H9 (cell line): ENCODE measurements at regions not wholly inside any gene's neighbourhood (a gene's known extent, or its start where the extent isn't known, plus 50 kb on each side); places are given as distances from the start of the nearest gene placed in this dataset.

Experiments used
- DNase-seq: peaks from one replicate; pipeline ENCODE4 v3.0.0-alpha.2; 2017
- H2AFZ ChIP-seq: one replicate; pipeline ENCODE4 v1.6.1; 2013; ENCODE audit warnings: mild to moderate bottlenecking, low read length, control low read depth, moderate library complexity
- H2AK5ac ChIP-seq: 2 replicates; pipeline ENCODE4 v1.6.1; 2013; ENCODE audit warnings: low read length, control low read depth, mixed read lengths; ENCODE audit not compliant: insufficient read length
- H2BK120ac ChIP-seq: one replicate; pipeline ENCODE4 v1.6.1; 2013; ENCODE audit warnings: low read depth, mild to moderate bottlenecking, low read length, control low read depth, inconsistent platforms; ENCODE audit not compliant: poor library complexity, severe bottlenecking
- H2BK12ac ChIP-seq: 2 replicates; pipeline ENCODE4 v1.6.1; 2013; ENCODE audit warnings: low read length, control low read depth, mixed read lengths, low read depth; ENCODE audit not compliant: insufficient read length
- H2BK15ac ChIP-seq: 2 replicates; pipeline ENCODE4 v1.6.1; 2013; ENCODE audit warnings: low read depth, low read length, control low read depth
- H2BK20ac ChIP-seq: one replicate; pipeline ENCODE4 v1.6.1; 2013; ENCODE audit warnings: low read depth, mild to moderate bottlenecking, low read length, control low read depth, inconsistent platforms; ENCODE audit not compliant: poor library complexity, severe bottlenecking
- H2BK5ac ChIP-seq: 2 replicates; pipeline ENCODE4 v1.6.1; 2013; ENCODE audit warnings: low read length, control low read depth, mixed read lengths; ENCODE audit not compliant: insufficient read length
- H3K14ac ChIP-seq: 2 replicates; pipeline ENCODE4 v1.6.1; 2013; ENCODE audit warnings: low read length, control low read depth; ENCODE audit not compliant: insufficient read depth
- H3K18ac ChIP-seq: 2 replicates; pipeline ENCODE4 v1.6.1; 2013; ENCODE audit warnings: low read depth, mild to moderate bottlenecking, mixed read lengths, low read length, control low read depth; ENCODE audit not compliant: insufficient read length
- H3K23ac ChIP-seq: 2 replicates; pipeline ENCODE4 v1.6.1; 2013; ENCODE audit warnings: low read length, control low read depth, mixed read lengths, low read depth; ENCODE audit not compliant: insufficient read length
- H3K23me2 ChIP-seq: 2 replicates; pipeline ENCODE4 v1.6.1; 2013; ENCODE audit warnings: low read depth, mild to moderate bottlenecking, mixed read lengths, low read length, control low read depth; ENCODE audit not compliant: insufficient read length, poor library complexity, severe bottlenecking
- H3K27ac ChIP-seq: 2 replicates; pipeline ENCODE4 v1.5.1; 2013; ENCODE audit warnings: low read length, control low read depth, mixed read lengths, low read depth; ENCODE audit not compliant: insufficient read length
- H3K27me3 ChIP-seq: 2 replicates; pipeline ENCODE4 v1.6.1; 2013; ENCODE audit warnings: low read length, control low read depth, inconsistent platforms; ENCODE audit not compliant: insufficient read depth
- H3K4ac ChIP-seq: 2 replicates; pipeline ENCODE4 v1.6.1; 2013; ENCODE audit warnings: low read depth, mild to moderate bottlenecking, control low read depth, inconsistent platforms, low read length, moderate library complexity
- H3K4me1 ChIP-seq: 2 replicates; pipeline ENCODE4 v1.6.1; 2013; ENCODE audit warnings: low read length, control low read depth, inconsistent platforms; ENCODE audit not compliant: insufficient read depth
- H3K4me2 ChIP-seq: 2 replicates; pipeline ENCODE4 v1.6.1; 2013; ENCODE audit warnings: low read length, control low read depth, mixed read lengths; ENCODE audit not compliant: insufficient read length, insufficient read depth
- H3K56ac ChIP-seq: 2 replicates; pipeline ENCODE4 v1.6.1; 2013; ENCODE audit warnings: low read depth, mild to moderate bottlenecking, mixed read lengths, low read length, control low read depth; ENCODE audit not compliant: insufficient read length
- H3K79me1 ChIP-seq: 2 replicates; pipeline ENCODE4 v1.6.1; 2013; ENCODE audit warnings: low read depth, mild to moderate bottlenecking, moderate library complexity, low read length, control low read depth, inconsistent platforms; ENCODE audit not compliant: insufficient read depth, poor library complexity, severe bottlenecking
- H3K79me2 ChIP-seq: 2 replicates; pipeline ENCODE4 v1.6.1; 2013; ENCODE audit warnings: low read length, control low read depth, inconsistent platforms; ENCODE audit not compliant: insufficient read depth
- H3K9ac ChIP-seq: 2 replicates; pipeline ENCODE4 v1.6.1; 2013; ENCODE audit warnings: low read length, control low read depth, mixed read lengths; ENCODE audit not compliant: insufficient read length; ENCODE audit errors: extremely low read depth
- H3K9me3 ChIP-seq: one replicate; pipeline ENCODE4 v1.6.1; 2013; ENCODE audit warnings: low read depth, low read length, inconsistent platforms; ENCODE audit not compliant: control insufficient read depth
- H3T11ph ChIP-seq: one replicate; pipeline ENCODE4 v1.6.1; 2013; ENCODE audit warnings: mild to moderate bottlenecking, low read length, control low read depth, inconsistent platforms
- H4K20me1 ChIP-seq: one replicate; pipeline ENCODE4 v1.6.1; 2013; ENCODE audit not compliant: control insufficient read depth, insufficient read length, insufficient read depth
- H4K5ac ChIP-seq: 2 replicates; pipeline ENCODE4 v1.6.1; 2013; ENCODE audit warnings: low read depth, mild to moderate bottlenecking, mixed read lengths, low read length, control low read depth; ENCODE audit not compliant: insufficient read length
- H4K8ac ChIP-seq: replicated peaks from 2 replicates; pipeline ENCODE4 v1.6.1; 2013; ENCODE audit warnings: low read length, control low read depth, mixed read lengths, low read depth; ENCODE audit not compliant: insufficient read length
- H4K91ac ChIP-seq: 2 replicates; pipeline ENCODE4 v1.6.1; 2013; ENCODE audit warnings: low read depth, mild to moderate bottlenecking, moderate library complexity, mixed read lengths, low read length, control low read depth; ENCODE audit not compliant: insufficient read length
- H3K27ac Mint-ChIP-seq, 3 experiments: 2 replicates in 2 of 3; 3 replicates in 1 of 3; pipeline ENCODE4 v1.8.0; 2020 to 2021; ENCODE audit warnings: mixed read lengths in 3 of 3, mild to moderate bottlenecking in 1 of 3, moderate library complexity in 1 of 3
- H3K27me3 Mint-ChIP-seq: 2 replicates; pipeline ENCODE4 v1.8.0; 2021; ENCODE audit warnings: low read depth, mild to moderate bottlenecking, moderate library complexity, mixed read lengths
- H3K36me3 Mint-ChIP-seq, 3 experiments: 2 replicates in 2 of 3; 3 replicates in 1 of 3; pipeline ENCODE4 v1.8.0; 2020 to 2021; ENCODE audit warnings: low read depth in 3 of 3, mixed read lengths in 3 of 3; ENCODE audit not compliant: insufficient read depth in 1 of 3
- H3K4me1 Mint-ChIP-seq, 2 experiments: 2 replicates each; pipeline ENCODE4 v1.8.0; 2020; ENCODE audit warnings: mixed read lengths in 2 of 2
- H3K4me3 Mint-ChIP-seq, 2 experiments: 2 replicates in 1 of 2; 3 replicates in 1 of 2; pipeline ENCODE4 v1.8.0; 2020 to 2021; ENCODE audit warnings: mild to moderate bottlenecking in 2 of 2, mixed read lengths in 2 of 2, moderate library complexity in 1 of 2
- H3K9me3 Mint-ChIP-seq, 2 experiments: 2 replicates in 1 of 2; 3 replicates in 1 of 2; pipeline ENCODE4 v1.8.0; 2020; ENCODE audit warnings: mild to moderate bottlenecking in 2 of 2, mixed read lengths in 2 of 2, moderate library complexity in 1 of 2
- CTCF ChIP-seq: fragments of 200-600 bp; sonication (generic); conservative IDR thresholded peaks from 3 replicates; pipeline ENCODE4 v1.8.0; 2021; ENCODE audit warnings: antibody characterized with exemption, mild to moderate bottlenecking
- WGBS: extraction: QIAGEN DNeasy Blood & Tissue Kit; methylation state at CpG from one replicate; pipeline ENCODE4 v1.1.7; 2013; ENCODE audit warnings: missing lambda C conversion rate, low lambda C conversion rate, mixed read lengths; ENCODE audit not compliant: insufficient read length; ENCODE audit errors: extremely low coverage; 5-methylcytosine and 5-hydroxymethylcytosine counted together

- Histone ChIP-seq H2BK12ac (no peak overlapping the region), H3K23me2 (no peaks in the 10 kb centered on the region), H2BK120ac (no peak overlapping the region), H4K8ac (no peak overlapping the region), H4K91ac (no peak overlapping the region), H2BK15ac (no peak overlapping the region), H3K79me1 (no peaks in the 10 kb centered on the region), H3K79me2 (no peaks in the 10 kb centered on the region), H3K4ac (no peak overlapping the region), H3K27me3 (no peaks in the 10 kb centered on the region), H3K4me1 (no peaks in the 10 kb centered on the region), H3K4me2 (no peak overlapping the region), H4K5ac (no peak overlapping the region), H3K9ac (no peak overlapping the region), H3T11ph (no peak overlapping the region), H2AK5ac (no peak overlapping the region), H2BK20ac (no peak overlapping the region), H4K20me1 (no peaks in the 10 kb centered on the region), H3K23ac (no peak overlapping the region), H3K27ac (no peak overlapping the region), H3K9me3 (no peaks in the 10 kb centered on the region), H3K56ac (no peak overlapping the region), H2BK5ac (no peak overlapping the region), H3K18ac (no peak overlapping the region), H3K14ac (no peak overlapping the region), H2AFZ (no peak overlapping the region)
- Mint-ChIP-seq H3K9me3 (no peaks in the 10 kb centered on the region), H3K27me3 (no peaks in the 10 kb centered on the region), H3K4me1 (peaks cover 0 to 2% of the 10 kb centered on the region in 2 experiments; a peak in 1 of 4 replicates), H3K27ac (no peak overlapping the region), H3K4me3 (no peak overlapping the region), H3K36me3 (no peaks in the 10 kb centered on the region)
- no peak for DNase-seq
- TF ChIP-seq CTCF = no peak
- no CpG with 5 or more reads among the region's 4 CpGs for WGBS
Measured at GRCh38 chr6:79421001-79421411, 116.2 kb downstream of the LCA5 start.
